GM12865 (cell line): ENCODE measurements at regions not wholly inside any gene's neighbourhood (a gene's known extent, or its start where the extent isn't known, plus 50 kb on each side); places are given as distances from the start of the nearest gene placed in this dataset.

ENCODE experiments used
- DNase-seq: peaks from one replicate; pipeline ENCODE4 v3.0.0; 2010; ENCODE audit warnings: low read depth
- H3K4me3 ChIP-seq: 2 replicates; pipeline ENCODE4 v1.5.1; 2011; ENCODE audit warnings: mild to moderate bottlenecking, low read depth, low read length, control low read depth
- TF ChIP-seq, protein P1 (sequence below): IDR thresholded peaks from 2 replicates; pipeline ENCODE4 v1.5.1; 2011; ENCODE audit warnings: low read length, control low read depth, low read depth, inconsistent platforms; ENCODE audit not compliant: insufficient read depth; ENCODE audit errors: missing control alignments

DNA sequence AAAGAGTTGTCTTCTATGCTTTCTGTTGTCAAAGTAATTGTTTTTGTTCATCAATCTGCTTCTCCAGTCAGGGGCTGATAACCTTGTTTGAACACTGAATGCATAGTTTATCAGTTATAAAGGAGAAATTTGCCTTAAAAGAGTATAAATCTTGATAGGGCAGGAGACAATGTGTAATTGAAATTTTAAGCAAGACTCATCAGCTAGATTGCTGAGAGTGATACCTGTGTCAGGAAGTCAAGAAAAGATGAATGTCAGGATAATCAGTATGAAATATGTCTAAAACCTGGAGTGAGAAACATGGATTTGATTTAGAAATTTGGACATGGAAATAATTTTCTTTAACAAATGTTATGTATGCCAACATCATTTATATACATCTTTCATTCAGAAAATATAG is 1258.1 kb downstream of the EFNA5 start:
- TF ChIP-seq, protein P1, sequence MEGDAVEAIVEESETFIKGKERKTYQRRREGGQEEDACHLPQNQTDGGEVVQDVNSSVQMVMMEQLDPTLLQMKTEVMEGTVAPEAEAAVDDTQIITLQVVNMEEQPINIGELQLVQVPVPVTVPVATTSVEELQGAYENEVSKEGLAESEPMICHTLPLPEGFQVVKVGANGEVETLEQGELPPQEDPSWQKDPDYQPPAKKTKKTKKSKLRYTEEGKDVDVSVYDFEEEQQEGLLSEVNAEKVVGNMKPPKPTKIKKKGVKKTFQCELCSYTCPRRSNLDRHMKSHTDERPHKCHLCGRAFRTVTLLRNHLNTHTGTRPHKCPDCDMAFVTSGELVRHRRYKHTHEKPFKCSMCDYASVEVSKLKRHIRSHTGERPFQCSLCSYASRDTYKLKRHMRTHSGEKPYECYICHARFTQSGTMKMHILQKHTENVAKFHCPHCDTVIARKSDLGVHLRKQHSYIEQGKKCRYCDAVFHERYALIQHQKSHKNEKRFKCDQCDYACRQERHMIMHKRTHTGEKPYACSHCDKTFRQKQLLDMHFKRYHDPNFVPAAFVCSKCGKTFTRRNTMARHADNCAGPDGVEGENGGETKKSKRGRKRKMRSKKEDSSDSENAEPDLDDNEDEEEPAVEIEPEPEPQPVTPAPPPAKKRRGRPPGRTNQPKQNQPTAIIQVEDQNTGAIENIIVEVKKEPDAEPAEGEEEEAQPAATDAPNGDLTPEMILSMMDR, result no peak
- DNase-seq, result no peak
- no peak overlapping the region for H3K4me3 ChIP-seq

DNA sequence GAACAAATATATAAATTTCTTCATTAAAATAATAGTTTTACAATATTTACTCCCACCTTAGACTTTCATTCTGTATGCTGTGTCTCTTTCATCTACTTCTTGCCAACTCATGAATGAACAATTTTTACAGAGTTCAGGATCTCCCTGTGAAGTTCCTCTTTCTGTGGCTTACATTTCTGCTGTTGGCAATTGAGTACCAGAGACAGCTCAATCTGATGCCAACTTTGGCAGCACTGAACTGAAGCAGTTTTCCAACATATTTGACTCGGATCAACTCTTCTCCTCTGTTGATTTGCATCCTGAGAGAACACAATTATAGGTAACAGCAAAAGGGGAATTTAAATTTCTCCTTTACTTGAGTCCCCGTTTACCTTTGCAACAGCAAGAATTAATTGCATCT is 1262.2 kb downstream of the EFNA5 start:
- H3K4me3 ChIP-seq, result no peak overlapping the region
- no peak for DNase-seq
- TF ChIP-seq, protein P1, result no peak

GRCh38 chr5:106408141-106408540 is 1262.6 kb downstream of the EFNA5 start:
- DNase-seq, result no peak
- no peak overlapping the region for H3K4me3 ChIP-seq
- TF ChIP-seq, protein P1, result no peak

DNA sequence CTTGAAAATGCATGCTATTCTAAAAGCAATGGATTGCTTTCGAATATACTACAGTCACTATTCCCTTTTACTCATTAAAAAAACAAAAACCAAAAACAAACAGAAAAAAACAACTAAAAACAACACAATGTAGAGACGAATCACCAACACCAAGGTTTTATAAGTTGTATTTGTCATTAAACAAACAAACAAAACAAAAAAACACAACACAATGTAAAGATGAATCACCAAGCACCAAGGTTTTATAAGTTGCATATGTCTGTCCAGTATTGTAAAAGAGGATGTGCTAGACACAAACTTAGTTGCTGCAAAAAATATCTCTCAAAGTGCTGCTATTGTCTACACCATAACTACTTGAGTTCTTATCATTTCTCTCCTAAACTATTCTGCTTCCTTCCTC is 1269.2 kb downstream of the EFNA5 start:
- H3K4me3 ChIP-seq, result no peak overlapping the region
- TF ChIP-seq, protein P1, result no peak
- DNase-seq, result no peak

GRCh38 chr5:106399391-106399790 is 1271.3 kb downstream of the EFNA5 start:
- DNase-seq, result no peak
- TF ChIP-seq, protein P1, result no peak
- no peak overlapping the region for H3K4me3 ChIP-seq

DNA sequence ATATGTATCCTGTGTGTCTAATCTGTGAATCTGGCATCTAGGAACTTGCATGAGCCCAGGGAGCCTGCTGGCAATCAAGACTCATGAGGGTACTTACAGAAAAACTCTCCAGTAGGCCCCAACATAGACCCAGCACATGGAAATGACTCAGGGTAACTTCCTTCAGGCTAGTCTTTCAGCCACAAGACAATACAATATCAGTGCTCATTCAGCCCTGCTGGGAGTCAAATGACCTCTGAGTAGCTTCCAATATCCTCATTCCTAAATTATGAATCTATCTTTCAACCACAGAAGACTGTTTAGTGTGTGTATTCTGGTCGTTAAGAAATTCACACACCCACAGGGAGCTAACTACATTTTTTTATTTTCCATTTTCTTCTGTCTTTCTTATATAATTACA is 1273.0 kb downstream of the EFNA5 start:
- H3K4me3 ChIP-seq, result no peak overlapping the region
- peak; percentile 9 for DNase-seq
- TF ChIP-seq, protein P1, result no peak

DNA sequence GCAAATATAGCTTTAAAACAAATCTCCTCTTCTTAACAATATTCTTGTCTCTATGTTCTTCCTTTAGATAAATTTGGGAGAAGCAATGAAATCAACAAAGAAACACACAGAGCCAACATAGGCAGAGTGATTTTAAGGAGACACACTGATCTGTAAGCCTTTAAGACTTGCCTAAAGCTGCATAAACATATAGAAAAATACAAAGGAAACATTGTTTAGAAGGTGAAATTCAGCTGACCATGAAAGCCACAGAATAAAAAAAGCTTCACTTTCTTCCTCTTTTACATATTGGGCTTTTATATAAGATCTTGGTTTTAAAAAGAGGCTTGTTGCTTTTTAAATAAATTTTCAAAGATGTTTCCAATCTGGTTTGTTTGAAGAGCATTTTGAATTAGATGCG is 1277.5 kb downstream of the EFNA5 start:
- no peak overlapping the region for H3K4me3 ChIP-seq
- no peak for DNase-seq
- TF ChIP-seq, protein P1, result no peak
